ENCODE measurements at regions not wholly inside any gene's neighbourhood (a gene's known extent, or its start where the extent isn't known, plus 50 kb on each side); places are given as distances from the start of the nearest gene placed in this dataset.

DNA sequence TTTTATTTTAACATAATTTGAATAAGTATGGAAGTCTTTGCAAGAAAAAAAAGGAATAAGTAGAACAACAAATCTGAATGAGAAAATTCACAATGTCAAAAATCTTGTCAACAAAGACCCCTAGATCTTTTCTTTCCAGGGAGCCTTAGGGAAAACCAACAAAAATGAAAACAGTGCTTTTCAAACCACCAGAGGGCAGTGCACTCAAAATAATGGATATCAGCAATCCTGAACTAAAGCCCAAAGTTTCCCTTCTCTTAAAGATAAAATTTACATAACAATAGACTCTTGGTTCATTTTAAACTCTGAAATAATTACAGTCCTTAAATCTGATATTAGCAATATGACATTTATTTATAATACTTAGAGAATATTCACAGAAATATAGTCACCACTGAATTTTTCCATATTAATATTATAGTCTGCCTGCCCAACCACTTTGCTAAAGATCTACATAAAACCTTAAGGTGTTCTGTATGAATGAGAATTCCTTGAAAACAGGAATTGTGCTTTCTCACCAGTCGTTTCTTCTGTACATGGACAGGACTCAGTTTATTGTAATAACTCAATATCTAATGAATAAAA is 105.3 kb upstream of the BMP5 start:
- DNase-seq (peak in 1 of 3 donors; percentile 61), ATAC-seq (no peak)
- intact Hi-C loops (cut with DNase I, micrococcal nuclease) = loop anchor here (5.0 kb wide), 2 partner anchors 307 to 312 kb away; no protein-coding TSS in a partner anchor
- Histone ChIP-seq H3K4me3 (no peak overlapping the region), H3K36me3 (ENCODE audit: low read depth) (no peaks in the 10 kb centered on the region), H3K4me1 (ENCODE audit: low read depth) (no peaks in the 10 kb centered on the region), H3K9me3 (no peaks in the 10 kb centered on the region)
- TF ChIP-seq, protein P1, sequence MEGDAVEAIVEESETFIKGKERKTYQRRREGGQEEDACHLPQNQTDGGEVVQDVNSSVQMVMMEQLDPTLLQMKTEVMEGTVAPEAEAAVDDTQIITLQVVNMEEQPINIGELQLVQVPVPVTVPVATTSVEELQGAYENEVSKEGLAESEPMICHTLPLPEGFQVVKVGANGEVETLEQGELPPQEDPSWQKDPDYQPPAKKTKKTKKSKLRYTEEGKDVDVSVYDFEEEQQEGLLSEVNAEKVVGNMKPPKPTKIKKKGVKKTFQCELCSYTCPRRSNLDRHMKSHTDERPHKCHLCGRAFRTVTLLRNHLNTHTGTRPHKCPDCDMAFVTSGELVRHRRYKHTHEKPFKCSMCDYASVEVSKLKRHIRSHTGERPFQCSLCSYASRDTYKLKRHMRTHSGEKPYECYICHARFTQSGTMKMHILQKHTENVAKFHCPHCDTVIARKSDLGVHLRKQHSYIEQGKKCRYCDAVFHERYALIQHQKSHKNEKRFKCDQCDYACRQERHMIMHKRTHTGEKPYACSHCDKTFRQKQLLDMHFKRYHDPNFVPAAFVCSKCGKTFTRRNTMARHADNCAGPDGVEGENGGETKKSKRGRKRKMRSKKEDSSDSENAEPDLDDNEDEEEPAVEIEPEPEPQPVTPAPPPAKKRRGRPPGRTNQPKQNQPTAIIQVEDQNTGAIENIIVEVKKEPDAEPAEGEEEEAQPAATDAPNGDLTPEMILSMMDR (IDR thresholded peaks at IDR 0.05) = peak; percentile 12

DNA sequence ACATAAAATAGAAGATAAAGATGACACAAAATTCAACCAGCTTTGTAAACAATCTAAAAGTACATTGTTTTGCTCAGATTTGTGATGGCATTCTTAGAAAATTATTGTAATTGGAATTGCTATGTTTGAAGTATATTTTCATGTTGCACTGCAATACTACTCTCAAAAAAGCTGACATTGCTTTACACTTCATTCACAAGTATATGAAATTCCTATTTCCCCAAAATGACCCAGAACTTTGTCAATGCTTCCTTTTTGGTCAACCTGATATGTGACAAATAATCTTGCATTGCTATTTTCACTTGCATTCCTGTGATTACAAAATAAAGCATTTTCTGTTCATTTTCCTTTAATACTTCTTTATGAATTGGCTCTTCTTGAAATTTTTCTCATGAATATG is 104.1 kb upstream of the BMP5 start:
- no peak for DNase-seq
- Histone ChIP-seq H3K4me3 (no peak overlapping the region), H3K36me3 (ENCODE audit: low read depth) (no peaks in the 10 kb centered on the region), H3K9me3 (no peaks in the 10 kb centered on the region), H3K4me1 (ENCODE audit: low read depth) (no peaks in the 10 kb centered on the region)
- intact Hi-C loops (cut with DNase I, micrococcal nuclease) = no loop called here
- no peak for ATAC-seq
- TF ChIP-seq, protein P1 (IDR thresholded peaks at IDR 0.05) = no peak

DNA sequence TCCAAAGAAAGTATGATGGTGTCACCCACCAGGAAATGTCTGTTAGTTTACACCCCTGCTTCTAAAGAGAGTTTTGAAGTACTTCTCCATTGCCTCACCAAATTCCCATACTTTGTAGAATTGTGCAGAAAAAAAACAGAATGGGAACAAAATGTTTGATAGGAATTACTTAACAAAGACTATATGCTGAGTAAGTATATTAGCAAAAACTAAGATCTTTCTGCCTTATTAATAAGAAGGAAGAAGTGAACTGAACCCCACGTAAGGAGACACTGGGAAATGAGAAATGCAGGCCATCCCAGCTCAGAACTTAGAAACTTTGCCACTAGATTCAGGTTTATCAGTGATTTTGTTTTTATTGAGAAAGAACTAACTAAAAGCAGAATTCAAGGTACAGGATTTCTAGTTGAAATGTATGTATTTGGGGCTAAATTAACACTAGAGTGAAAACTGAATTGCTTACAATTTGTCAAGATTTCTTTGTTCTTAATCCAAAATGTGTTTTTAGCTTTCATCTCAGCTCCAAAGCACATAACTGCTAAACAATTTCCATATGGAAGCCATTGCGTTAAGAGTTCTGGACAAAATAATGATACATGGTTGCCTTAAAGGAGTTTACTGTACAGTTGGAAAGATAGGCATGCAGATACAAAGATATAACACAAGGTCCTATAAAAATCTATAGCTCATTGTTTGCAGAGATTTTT is 102.7 kb upstream of the BMP5 start:
- TF ChIP-seq, protein P1 (IDR thresholded peaks at IDR 0.05) = no peak
- no peak overlapping the region for H3K4me3 ChIP-seq
- H3K9me3 ChIP-seq = no peaks in the 10 kb centered on the region
- H3K4me1 ChIP-seq (ENCODE audit: low read depth) = no peaks in the 10 kb centered on the region
- DNase-seq (no peak), ATAC-seq (no peak)
- no peaks in the 10 kb centered on the region for H3K36me3 ChIP-seq (ENCODE audit: low read depth)
- intact Hi-C loops (cut with DNase I, micrococcal nuclease) = no loop called here

DNA sequence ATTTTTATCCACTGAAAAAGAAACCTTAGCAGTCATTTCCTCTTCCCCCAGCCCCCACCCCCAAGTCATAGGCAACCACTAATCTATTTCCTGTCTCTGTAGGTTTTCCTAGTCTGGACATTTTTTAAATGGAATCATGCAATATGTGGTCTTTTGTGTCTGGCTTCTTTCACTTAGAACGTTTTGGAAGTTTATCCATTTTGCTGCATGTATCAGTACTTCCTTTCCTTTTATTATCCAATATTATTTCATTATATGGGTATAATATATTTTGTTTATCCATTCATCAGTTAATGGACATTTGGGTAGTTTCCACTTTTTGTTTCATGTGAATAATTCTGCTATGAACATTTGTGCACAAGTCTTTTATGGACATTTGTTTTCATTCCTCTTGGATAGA is 99.3 kb upstream of the BMP5 start:
- TF ChIP-seq, protein P1 (IDR thresholded peaks at IDR 0.05) = no peak
- no peak for DNase-seq
- H3K4me1 ChIP-seq (ENCODE audit: low read depth) = no peaks in the 10 kb centered on the region
- intact Hi-C loops (cut with DNase I, micrococcal nuclease) = no loop called here
- no peak overlapping the region for H3K4me3 ChIP-seq
- no peak for ATAC-seq
- no peaks in the 10 kb centered on the region for H3K36me3 ChIP-seq (ENCODE audit: low read depth)
- H3K9me3 ChIP-seq = no peaks in the 10 kb centered on the region

DNA sequence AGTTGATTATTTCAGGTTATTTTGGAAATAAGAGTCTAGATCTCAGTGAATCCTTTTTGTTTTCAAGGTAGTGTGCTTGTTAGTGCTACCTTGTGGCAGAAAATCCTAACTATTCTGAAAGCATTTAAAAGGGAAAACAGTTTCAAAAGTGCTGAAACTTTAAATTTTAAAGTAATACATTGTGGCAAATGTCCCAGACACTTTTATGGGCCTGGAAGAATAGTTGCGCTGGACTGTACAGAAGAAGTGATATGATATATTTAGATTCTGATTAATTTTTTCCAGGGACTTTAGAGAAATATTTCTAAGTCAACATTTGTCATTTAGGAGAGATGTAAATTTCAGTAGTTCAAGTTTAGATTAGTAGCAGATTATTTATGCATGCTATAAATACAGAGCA is 96.7 kb upstream of the BMP5 start:
- no peaks in the 10 kb centered on the region for H3K36me3 ChIP-seq (ENCODE audit: low read depth)
- TF ChIP-seq, protein P1 (IDR thresholded peaks at IDR 0.05) = no peak
- DNase-seq (no peak), ATAC-seq (no peak)
- H3K4me3 ChIP-seq = no peak overlapping the region
- no peaks in the 10 kb centered on the region for H3K4me1 ChIP-seq (ENCODE audit: low read depth)
- intact Hi-C loops (cut with DNase I, micrococcal nuclease) = no loop called here
- no peaks in the 10 kb centered on the region for H3K9me3 ChIP-seq

All from mucosa of descending colon (tissue), 3 donors.